ENCODE measurements at regions not wholly inside any gene's neighbourhood (a gene's known extent, or its start where the extent isn't known, plus 50 kb on each side); places are given as distances from the start of the nearest gene placed in this dataset.

DNA sequence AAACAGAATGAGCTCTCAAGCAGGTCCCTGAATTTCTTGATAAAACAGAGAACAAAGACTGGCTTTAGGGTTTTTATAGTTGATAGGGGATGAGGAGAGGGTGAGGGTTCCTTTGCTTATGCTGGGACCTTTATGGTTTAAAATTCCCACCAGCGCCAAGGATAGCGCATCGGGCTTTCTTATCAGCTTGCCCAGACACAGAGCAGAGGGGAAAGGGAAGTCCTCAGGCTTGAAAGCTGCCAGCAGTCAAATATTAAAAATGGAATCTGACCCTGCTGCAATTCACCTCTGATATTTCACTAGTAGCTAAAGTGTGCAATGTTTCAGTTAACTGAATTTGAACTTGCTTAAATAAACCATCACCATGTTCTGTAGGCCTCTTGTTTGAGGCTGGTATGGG lies 55.0 kb upstream of the EPHA3 start:
- no peaks in the 10 kb centered on the region for H3K27me3 ChIP-seq (ENCODE audit: insufficient read depth, low read depth)
- H3K79me2 ChIP-seq (ENCODE audit: insufficient read depth, low read depth), result no peaks in the 10 kb centered on the region
- no peaks in the 10 kb centered on the region for H3K36me3 ChIP-seq (ENCODE audit: insufficient read depth)
- H4K20me1 ChIP-seq (ENCODE audit: insufficient read depth), result no peaks in the 10 kb centered on the region
- no peaks in the 10 kb centered on the region for H3K4me1 ChIP-seq (ENCODE audit: low read depth, poor library complexity, severe bottlenecking)
- no peak overlapping the region for H3K4me2 ChIP-seq
- no peak overlapping the region for H3K27ac ChIP-seq
- no peak overlapping the region for H3K4me3 ChIP-seq (IDR thresholded peaks at IDR 0.05; ENCODE audit: insufficient read depth, low read depth, low read length)
- H2AFZ ChIP-seq (ENCODE audit: low read depth), result no peak overlapping the region
- no peak overlapping the region for H3K9ac ChIP-seq
- TF ChIP-seq, protein P1, sequence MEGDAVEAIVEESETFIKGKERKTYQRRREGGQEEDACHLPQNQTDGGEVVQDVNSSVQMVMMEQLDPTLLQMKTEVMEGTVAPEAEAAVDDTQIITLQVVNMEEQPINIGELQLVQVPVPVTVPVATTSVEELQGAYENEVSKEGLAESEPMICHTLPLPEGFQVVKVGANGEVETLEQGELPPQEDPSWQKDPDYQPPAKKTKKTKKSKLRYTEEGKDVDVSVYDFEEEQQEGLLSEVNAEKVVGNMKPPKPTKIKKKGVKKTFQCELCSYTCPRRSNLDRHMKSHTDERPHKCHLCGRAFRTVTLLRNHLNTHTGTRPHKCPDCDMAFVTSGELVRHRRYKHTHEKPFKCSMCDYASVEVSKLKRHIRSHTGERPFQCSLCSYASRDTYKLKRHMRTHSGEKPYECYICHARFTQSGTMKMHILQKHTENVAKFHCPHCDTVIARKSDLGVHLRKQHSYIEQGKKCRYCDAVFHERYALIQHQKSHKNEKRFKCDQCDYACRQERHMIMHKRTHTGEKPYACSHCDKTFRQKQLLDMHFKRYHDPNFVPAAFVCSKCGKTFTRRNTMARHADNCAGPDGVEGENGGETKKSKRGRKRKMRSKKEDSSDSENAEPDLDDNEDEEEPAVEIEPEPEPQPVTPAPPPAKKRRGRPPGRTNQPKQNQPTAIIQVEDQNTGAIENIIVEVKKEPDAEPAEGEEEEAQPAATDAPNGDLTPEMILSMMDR (conservative IDR thresholded peaks at IDR 0.05; ENCODE audit: low read depth, low read length), result no peak

DNA sequence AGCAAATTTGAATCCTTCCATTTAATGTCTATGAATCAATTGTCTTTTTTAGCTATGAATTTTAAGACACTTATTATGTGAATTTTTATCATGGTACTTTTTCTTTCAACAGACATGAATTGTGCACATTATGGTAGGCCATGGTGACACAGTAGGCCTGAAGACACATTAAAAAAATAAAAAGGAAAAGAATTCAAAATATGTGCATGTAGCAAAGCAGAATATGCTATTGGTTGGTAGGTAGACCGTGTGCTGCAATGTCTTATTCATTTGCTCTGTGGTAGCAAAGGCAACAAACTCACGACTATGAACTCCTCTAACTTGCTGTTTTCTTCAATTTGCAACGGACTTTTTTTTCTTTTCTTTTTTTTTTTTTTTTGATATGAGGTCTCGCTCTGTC lies 50.0 kb upstream of the EPHA3 start:
- H3K9ac ChIP-seq, result no peak overlapping the region
- no peaks in the 10 kb centered on the region for H3K4me1 ChIP-seq (ENCODE audit: low read depth, poor library complexity, severe bottlenecking)
- H3K4me2 ChIP-seq, result no peak overlapping the region
- H3K79me2 ChIP-seq (ENCODE audit: insufficient read depth, low read depth), result no peaks in the 10 kb centered on the region
- no peaks in the 10 kb centered on the region for H4K20me1 ChIP-seq (ENCODE audit: insufficient read depth)
- TF ChIP-seq, protein P1 (conservative IDR thresholded peaks at IDR 0.05; ENCODE audit: low read depth, low read length), result no peak
- H3K4me3 ChIP-seq (IDR thresholded peaks at IDR 0.05; ENCODE audit: insufficient read depth, low read depth, low read length), result no peak overlapping the region
- no peaks in the 10 kb centered on the region for H3K36me3 ChIP-seq (ENCODE audit: insufficient read depth)
- H2AFZ ChIP-seq (ENCODE audit: low read depth), result no peak overlapping the region
- no peaks in the 10 kb centered on the region for H3K27me3 ChIP-seq (ENCODE audit: insufficient read depth, low read depth)
- no peak overlapping the region for H3K27ac ChIP-seq

Measured in KMS-11 (cell line).